ENCODE measurements at regions not wholly inside any gene's neighbourhood (a gene's known extent, or its start where the extent isn't known, plus 50 kb on each side); places are given as distances from the start of the nearest gene placed in this dataset.

GRCh38 chr3:26049951-26050350 lies 260.1 kb downstream of the OXSM start:
- no peak for TF ChIP-seq POLR2A (IDR thresholded peaks at IDR 0.05)
- no peak for TF ChIP-seq CTCF (IDR thresholded peaks at IDR 0.05)

All from stomach (tissue), 4 donors.